Lower leg skin (tissue), 3 donors: ENCODE measurements at regions not wholly inside any gene's neighbourhood (a gene's known extent, or its start where the extent isn't known, plus 50 kb on each side); places are given as distances from the start of the nearest gene placed in this dataset.

Experiments
- POLR2A ChIP-seq, 2 donors: fragments of 450-650 bp; IDR thresholded peaks; one replicate each; pipeline ENCODE4 v1.6.1; 2016 to 2017; ENCODE audit warnings: antibody characterized with exemption in 2 of 2, mild to moderate bottlenecking in 1 of 2, moderate library complexity in 1 of 2
- TF ChIP-seq, protein P1 (sequence below), 3 donors: fragments of 450-650 bp; IDR thresholded peaks; one replicate each; pipeline ENCODE4 v1.5.1; 2016; ENCODE audit warnings: antibody characterized with exemption in 3 of 3, mild to moderate bottlenecking in 3 of 3, moderate library complexity in 2 of 3

DNA sequence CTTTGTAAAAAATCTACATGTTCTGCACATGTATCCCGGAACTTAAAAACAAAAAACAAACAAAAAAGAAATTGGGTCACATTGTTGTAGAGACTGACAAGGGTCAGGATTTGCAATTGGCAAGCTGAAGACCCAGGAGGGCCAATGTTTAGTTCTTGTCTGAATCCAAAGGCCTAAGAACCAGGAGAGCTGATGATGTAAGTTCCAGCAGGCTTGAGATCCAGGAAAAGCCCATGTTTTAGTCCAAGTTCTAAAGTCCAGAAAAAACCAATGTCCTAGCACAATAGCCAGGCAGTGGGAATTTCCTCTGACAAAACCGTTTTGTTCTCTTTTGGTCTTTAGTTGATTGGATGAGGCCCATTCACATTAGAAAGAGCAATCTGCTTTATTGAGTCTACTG, 244.9 kb downstream of the DMAC1 start:
- TF ChIP-seq, protein P1, sequence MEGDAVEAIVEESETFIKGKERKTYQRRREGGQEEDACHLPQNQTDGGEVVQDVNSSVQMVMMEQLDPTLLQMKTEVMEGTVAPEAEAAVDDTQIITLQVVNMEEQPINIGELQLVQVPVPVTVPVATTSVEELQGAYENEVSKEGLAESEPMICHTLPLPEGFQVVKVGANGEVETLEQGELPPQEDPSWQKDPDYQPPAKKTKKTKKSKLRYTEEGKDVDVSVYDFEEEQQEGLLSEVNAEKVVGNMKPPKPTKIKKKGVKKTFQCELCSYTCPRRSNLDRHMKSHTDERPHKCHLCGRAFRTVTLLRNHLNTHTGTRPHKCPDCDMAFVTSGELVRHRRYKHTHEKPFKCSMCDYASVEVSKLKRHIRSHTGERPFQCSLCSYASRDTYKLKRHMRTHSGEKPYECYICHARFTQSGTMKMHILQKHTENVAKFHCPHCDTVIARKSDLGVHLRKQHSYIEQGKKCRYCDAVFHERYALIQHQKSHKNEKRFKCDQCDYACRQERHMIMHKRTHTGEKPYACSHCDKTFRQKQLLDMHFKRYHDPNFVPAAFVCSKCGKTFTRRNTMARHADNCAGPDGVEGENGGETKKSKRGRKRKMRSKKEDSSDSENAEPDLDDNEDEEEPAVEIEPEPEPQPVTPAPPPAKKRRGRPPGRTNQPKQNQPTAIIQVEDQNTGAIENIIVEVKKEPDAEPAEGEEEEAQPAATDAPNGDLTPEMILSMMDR (IDR thresholded peaks at IDR 0.05): no peak
- no peak for TF ChIP-seq POLR2A (IDR thresholded peaks at IDR 0.05)
